CD4-positive, alpha-beta T cell treated with Interleukin-2 at 100 ng/mL for 4 hours (primary cell): ENCODE measurements at regions not wholly inside any gene's neighbourhood (a gene's known extent, or its start where the extent isn't known, plus 50 kb on each side); places are given as distances from the start of the nearest gene placed in this dataset.

Experiments
- DNase-seq: peaks from one replicate; pipeline ENCODE4 v3.0.0-alpha.2; 2020; ENCODE audit warnings: low spot score

- no peak for DNase-seq
These were observed 91.0 kb downstream of the KLF12 start for GRCh38 chr13:74043237-74043636.

GRCh38 chr13:74040200-74040599 lies 94.0 kb downstream of the KLF12 start:
- DNase-seq = no peak

GRCh38 chr13:74039667-74040066 lies 94.5 kb downstream of the KLF12 start:
- DNase-seq = no peak

- DNase-seq = no peak
These were observed 95.0 kb downstream of the KLF12 start for GRCh38 chr13:74039154-74039553.

GRCh38 chr13:74037762-74038161 lies 96.4 kb downstream of the KLF12 start:
- peak; percentile 19 for DNase-seq

GRCh38 chr13:74036373-74036772 lies 97.8 kb downstream of the KLF12 start:
- no peak for DNase-seq

- no peak for DNase-seq
These were observed 98.3 kb downstream of the KLF12 start for GRCh38 chr13:74035896-74036295.

- no peak for DNase-seq
These were observed 101.9 kb downstream of the KLF12 start for GRCh38 chr13:74032325-74032724.

GRCh38 chr13:74027161-74027779 lies 106.9 kb downstream of the KLF12 start:
- no peak for DNase-seq

GRCh38 chr13:74026753-74027152 lies 107.5 kb downstream of the KLF12 start:
- peak; percentile 84 for DNase-seq

GRCh38 chr13:74025369-74025768 lies 108.8 kb downstream of the KLF12 start:
- no peak for DNase-seq

GRCh38 chr13:74024856-74025255 lies 109.3 kb downstream of the KLF12 start:
- peak; percentile 13 for DNase-seq

- no peak for DNase-seq
These were observed 109.9 kb downstream of the KLF12 start for GRCh38 chr13:74024314-74024713.

- no peak for DNase-seq
These were observed 110.7 kb downstream of the KLF12 start for GRCh38 chr13:74023484-74023883.

GRCh38 chr13:74021505-74021904 lies 112.7 kb downstream of the KLF12 start:
- DNase-seq = no peak

GRCh38 chr13:74018062-74018431 lies 116.2 kb downstream of the KLF12 start:
- DNase-seq = no peak

GRCh38 chr13:74017301-74018061 lies 116.7 kb downstream of the KLF12 start:
- no peak for DNase-seq

- DNase-seq = no peak
These were observed 119.1 kb downstream of the KLF12 start for GRCh38 chr13:74015137-74015536.

GRCh38 chr13:74009100-74009668 lies 125.0 kb downstream of the KLF12 start:
- no peak for DNase-seq

GRCh38 chr13:74006666-74007065 lies 127.5 kb downstream of the KLF12 start:
- no peak for DNase-seq

GRCh38 chr13:74005320-74006157 lies 128.7 kb downstream of the KLF12 start:
- no peak for DNase-seq

GRCh38 chr13:74004109-74004508 lies 130.1 kb downstream of the KLF12 start:
- DNase-seq = no peak

GRCh38 chr13:74003374-74003773 lies 130.8 kb downstream of the KLF12 start:
- DNase-seq = no peak
